CD4-positive, alpha-beta T cell treated with Interleukin-17A for 1 hour (primary cell): ENCODE measurements at regions not wholly inside any gene's neighbourhood (a gene's known extent, or its start where the extent isn't known, plus 50 kb on each side); places are given as distances from the start of the nearest gene placed in this dataset.

Experiments
- DNase-seq: peaks from one replicate; pipeline ENCODE4 v3.0.0-alpha.2; 2020

GRCh38 chr21:38712071-38712470, 93.7 kb upstream of the ETS2 start:
- no peak for DNase-seq

DNA sequence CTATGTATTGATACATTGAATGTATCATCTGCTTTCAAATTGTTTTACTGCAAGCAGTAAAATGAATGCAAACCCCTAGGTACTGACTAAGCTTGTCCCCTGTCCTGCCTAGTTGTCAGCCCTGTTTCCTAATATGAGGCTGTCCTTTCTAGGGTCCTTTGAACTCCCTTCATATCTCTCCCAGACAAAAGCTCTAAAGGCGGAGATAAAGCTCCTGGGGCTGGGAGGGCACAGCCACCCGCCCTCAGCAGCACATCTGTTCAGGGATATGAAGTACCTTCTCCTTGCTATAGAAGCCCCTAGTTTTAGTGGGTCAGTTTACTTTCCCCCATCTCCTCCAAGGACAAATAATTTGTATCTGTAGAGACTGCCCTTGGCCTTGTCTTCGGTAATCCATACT, 93.1 kb upstream of the ETS2 start:
- DNase-seq: no peak

DNA sequence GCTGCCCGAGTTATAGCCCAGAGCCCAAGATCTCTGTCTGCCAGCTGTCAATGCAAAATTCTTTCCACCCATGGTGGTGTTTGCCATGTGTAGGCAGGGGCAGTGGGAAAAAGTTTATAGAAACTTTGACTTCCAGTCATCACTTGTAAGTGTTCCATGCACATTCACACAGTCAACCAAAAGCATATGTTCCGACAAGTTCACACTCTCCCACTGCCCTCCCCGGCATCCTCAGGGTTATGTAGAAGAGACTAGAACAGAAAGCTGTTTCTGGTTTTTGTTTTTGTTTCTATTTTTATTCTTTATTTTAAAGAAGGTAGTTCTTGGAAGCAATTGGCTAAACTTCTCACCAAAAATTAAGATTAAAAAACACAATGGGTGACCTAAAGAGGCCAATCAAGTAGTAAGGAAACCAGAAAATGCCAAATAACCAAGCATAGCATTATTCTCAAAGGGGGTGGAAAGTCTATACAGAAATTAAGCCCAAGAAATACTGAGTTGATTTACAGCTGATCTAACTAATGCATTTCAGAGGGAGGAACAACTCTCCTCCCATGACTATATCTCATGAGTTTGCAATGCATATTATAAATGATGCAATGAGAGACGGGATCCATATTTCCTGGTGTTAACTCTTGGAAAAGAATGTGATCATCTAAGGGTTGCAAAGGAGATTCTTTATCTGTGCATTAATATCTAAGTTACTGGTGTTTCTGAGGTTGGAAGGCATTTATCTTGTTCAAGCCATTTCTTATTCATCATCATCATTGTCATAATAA, 91.5 kb upstream of the ETS2 start:
- DNase-seq: no peak

- DNase-seq: no peak
Measured at GRCh38 chr21:38714999-38715398, 90.7 kb upstream of the ETS2 start.

DNA sequence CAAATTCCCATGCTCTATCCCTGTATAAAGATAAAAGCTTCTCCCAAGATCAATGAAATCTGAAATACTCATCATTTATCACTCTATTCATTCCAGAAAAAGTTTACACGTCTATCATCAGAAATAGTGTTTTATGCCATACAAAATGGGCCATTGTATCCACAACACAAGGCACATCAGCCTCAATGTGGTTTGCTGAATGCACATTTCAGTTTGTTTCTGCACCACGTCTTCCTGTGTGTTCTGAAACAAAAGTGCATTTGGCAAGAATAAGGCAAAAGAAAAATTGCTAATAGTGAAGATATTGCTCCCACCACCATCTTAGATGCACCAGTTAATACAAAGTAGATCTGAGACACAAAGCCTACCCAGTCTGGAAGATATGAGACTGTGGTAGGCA, 89.6 kb upstream of the ETS2 start:
- DNase-seq: no peak

DNA sequence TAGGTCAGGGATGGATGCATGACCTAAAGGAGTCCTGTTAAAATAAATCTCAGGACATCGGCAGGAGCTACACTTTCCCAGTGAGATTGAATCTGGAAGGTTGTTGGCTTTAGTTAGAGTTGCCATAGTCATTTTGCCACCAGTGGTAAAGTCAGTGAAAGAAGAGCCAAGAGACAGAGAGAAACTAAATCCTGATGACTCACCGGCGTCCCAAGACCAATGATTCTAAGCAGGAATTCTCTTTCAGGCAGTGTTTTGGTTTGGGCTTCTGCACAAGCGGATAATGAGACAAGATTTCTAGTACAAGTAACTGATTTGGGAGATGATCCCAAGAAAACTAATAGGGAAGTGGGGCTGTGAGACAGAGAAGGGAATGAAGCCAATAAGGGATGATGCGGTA, 88.8 kb upstream of the ETS2 start:
- no peak for DNase-seq

GRCh38 chr21:38718481-38718880, 87.2 kb upstream of the ETS2 start:
- no peak for DNase-seq

DNA sequence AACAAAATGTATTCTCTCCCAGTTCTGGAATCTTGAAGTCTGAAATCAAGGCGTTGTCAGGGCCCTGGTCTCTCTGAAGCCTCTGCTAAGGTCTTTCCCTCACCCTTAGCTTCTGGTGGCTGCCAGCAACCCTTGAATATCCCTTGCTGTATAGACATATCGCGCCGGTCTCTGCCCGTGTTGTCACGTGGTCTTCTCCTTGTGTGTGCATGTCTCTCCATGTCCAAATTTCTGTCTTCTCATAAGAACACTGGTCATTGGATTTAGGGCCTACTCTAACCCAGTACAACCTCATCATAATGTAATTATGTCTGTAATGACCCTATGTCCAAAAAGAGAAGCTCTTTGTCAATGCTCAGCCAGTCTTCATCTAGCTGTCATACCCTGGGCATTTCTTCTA, 85.7 kb upstream of the ETS2 start:
- DNase-seq: no peak

GRCh38 chr21:38721055-38721454, 84.7 kb upstream of the ETS2 start:
- no peak for DNase-seq

DNA sequence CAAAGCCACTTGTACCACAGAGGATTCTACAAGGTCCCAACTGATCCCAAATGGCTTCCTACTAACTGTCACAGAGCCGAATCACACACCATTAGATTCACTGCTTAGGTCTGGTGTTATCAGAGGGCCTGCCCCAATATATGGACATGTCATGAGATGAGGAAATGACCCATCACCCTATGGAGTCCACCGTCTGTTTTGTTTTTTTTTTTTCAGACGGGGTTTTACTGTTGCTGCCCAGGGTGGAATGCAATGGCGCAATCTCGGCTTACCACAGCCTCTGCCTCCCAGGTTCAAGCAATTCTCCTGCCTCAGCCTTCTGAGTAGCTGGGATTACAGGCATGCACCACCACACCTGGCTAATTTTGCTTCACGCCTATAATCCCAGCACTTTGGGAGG, 83.8 kb upstream of the ETS2 start:
- DNase-seq: no peak

DNA sequence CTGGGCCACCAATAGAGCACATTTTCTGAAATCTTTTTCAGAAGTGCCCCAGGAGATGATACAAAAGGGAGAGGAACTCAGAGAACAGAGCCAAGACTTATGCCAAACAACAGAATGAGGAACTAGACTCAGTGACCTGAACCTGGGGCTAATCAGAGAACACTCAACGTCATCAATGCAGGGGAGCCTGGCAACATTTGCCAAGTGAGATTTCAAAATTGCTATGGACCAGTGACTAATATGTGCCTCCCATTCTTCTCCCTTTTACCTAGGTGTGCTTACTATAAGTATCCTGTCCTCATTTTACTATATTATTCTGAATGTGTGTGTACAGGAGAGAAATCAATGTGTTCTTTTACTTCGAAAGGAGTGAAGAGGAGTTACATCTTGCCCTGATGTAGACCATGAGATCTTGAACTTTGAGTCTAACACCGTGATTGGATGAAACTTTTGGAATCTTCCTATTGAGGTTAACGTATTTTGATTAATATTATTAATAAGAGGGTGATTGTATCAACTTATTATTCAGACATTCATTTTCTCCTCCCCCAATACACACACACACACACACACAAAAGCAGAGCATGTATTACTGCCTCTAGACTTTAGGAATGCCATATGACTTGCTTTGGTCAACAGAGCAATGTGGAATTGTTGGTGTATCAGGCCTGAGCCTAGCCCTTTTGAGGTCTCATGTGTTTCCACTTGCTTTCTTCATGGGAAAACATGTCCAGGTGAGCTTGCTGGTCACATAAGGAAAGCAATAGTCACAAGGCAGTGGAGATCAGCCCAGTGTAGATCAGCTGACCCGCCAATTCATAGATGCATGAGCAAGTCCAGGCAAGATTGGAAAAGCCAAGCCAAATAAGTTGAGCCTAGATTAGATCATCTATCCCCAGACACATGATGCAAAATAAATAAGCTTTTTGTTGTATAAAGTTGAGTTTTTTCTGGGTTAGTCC, 80.3 kb upstream of the ETS2 start:
- DNase-seq: no peak

DNA sequence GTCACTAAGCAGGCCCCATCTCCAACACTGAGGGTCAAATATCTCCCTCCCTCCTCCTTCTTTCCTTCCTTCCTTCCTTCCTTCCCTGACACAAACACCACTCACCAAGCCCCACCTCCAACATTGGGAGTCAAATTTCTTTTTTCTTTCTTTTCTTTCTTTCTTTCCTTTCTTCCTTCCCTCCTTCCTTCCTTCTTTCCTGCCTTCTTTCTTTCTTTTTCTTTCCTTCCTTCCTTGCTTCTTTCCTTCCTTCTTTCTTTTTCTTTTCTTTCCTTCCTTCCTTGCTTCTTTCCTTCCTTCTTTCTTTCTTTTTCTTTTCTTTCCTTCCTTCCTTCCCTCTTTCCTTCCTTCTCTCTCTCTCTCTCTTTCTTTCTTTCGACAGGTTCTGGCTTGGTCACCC, 79.2 kb upstream of the ETS2 start:
- DNase-seq: no peak

- no peak for DNase-seq
Measured at GRCh38 chr21:38729291-38729690, 76.4 kb upstream of the ETS2 start.

DNA sequence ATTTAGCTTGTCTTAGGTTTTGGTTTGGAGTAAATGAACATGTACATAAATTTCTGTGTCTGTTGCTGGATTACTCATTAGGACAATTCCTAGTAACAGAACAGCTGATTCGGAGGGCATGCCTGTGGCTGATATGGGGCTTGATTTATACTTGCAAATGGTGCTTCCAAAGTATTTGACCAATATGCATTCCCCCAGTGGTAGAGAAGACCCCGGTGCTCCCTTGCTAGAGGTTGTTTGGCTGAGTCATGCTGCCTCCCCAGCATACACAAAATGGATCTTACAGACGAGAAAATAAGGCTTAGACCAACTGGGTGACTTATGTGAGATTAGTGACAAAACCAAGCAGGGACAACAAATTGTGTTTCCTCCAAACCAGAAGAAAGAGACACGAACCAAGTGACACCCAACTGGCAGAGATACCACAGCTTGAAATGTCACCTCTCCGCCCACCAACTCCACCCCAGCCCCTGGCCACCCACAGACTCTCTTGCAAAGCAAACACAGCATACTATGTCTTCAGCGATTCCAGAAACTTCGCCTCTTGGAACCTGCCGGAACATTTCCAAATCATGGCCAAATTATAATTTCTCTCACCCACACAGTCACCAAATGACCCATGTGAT, 75.9 kb upstream of the ETS2 start:
- no peak for DNase-seq

DNA sequence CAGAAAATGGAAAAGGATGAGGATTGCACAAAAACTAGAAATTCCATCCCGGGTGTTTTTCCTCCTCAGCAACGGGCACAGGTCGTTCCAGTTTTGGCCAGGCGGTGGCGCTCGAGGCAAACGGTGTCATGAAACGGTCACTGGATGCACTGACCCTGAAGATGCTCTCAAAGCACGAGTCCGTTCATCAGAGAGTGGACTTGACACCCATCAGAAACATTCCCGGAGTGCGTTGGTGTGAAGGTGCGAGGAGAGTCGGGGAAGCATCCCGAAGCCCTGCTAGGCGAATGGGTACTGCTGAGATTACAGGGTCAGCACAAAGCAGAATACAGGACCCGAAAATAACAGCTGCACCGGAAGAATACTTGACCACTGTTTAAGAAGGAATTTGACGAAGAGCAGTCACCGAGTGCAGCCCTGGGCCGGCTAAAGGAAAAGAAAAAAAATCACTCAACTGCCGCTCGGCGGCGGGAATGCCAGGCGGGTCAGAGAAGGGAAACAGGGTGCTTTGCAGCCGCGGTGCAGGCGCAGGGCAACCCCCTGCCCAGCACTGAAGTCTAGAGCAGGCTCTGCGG, 71.7 kb upstream of the ETS2 start:
- peak; percentile 66 for DNase-seq

- DNase-seq: no peak
Measured at GRCh38 chr21:38734646-38735365, 70.9 kb upstream of the ETS2 start.

DNA sequence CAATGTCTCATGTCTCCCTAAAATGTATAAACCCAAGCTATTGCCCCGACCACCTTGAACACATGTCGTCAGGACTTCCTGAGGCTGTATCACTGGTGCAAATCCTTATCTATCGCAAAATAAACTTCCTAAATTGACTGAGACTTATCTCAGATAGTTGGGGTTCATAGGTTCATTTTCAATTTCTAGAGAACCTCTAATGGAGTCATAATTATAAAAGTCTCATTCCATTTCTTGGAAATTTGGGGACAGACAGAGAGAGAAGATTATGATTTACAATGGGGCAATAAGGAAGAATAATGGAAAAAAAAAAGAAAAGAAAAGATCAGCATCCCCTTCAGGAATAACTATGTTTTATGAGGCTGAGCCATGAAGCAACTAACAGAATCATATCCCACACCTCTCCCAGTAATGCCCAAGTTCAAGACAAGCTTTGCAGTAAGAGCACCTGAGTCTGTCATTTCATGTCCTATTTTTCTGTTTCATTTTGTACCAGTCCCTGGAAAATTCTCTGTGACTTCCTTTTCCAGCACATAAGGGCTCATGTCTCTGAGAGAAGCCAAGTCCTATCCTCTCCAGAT, 70.0 kb upstream of the ETS2 start:
- no peak for DNase-seq

DNA sequence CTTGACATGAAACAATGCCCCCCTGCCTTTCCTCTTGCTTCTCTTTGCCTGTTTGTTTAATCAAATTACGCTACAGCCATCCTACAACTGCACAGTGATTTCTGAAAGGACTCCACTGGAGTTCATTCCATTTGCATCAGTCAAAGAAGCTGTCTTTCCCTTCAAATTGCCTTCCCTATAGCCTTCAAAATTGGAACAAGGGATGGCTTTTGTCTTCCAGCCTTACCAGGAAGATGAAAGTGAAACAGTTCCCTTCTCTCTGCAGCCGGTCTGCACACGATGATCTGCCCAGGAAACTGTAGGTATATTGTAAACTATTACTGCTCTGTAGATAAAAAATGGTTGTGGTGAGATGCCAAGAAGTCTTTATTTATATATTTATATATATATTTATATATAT, 65.6 kb upstream of the ETS2 start:
- DNase-seq: no peak

DNA sequence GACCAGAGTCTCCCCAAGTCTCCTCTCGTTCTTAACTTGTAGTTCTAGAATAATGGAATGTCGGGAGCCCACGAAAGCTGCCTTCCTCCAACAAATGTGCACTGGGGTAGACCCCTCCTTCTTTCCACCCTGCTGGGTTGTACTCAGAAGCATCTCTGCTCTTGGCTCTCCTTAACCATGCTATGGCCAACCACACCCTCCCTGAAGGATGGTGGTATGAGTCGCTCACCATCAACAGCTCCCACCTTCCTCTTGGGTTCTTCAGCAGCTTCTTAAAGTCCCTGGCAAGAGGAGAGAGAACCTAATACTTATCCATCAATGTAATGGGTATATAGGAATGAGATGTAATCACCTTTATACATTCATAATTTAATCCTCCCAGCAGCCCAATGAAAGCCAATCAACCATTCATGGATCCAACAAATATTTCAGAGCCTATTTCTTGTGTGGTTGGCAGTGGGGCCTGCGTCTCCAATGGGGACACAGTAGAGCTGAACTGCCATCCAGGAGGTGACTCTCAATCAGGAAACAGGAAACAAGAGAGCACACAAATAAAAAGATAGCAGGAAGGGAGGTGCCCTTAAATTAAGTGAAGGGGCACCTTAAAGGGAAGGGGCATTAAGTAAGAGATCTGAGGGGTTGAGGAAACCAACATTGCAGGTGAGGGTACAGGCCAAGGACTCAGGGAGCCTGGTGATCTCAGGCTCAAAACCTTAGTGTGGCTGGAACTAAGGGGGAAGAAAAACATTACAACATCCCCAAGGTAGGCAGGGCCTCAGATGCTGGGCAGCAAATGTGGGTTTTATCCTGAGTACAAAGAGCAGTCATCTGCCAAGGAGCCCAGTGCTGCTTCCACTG, 64.4 kb upstream of the ETS2 start:
- no peak for DNase-seq

DNA sequence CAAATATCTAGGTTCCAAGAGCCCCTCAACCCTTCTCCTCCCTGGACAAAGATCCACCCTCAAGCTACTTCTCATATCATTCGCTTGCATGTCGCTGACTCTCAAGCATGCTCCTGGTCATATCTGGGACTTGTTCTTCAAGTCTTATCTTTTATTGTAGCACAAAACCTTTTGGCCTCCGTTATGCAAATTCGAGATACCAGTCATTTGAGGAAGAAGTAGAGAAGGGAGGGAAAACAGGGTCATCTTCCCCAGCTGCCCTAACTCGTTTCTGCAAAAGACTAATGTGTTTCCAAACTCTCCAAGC, 63.8 kb upstream of the ETS2 start:
- no peak for DNase-seq

DNA sequence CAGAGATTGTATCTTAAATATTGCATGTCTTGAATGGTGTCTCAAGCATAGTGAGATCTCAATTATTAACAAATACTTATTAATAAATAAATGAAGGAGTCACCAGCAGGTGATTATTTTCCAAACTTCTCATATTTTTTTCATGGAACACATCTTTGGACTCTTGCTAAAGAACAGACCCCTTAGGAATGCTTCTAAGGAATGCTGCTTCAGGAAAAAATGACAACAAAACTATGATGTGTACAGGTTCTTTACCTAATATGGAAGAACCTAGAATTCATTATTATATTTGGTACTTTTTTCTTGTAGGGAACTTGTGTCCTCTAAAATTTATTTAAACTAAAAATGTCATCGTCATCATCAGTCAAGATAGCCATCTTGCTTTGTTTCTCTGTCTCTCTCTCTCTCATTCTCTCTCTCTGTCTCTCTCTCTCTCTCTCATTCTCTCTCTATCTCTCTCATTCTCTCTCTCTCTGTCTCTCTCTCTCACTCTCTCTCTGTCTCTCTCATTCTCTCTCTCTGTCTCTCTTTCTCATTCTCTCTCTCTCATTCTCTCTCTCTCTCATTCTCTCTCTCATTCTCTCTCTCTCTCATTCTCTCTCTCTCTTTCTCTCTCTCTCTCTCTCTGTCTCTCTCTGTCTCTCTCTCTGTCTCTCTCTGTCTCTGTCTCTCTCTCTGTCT, 63.0 kb upstream of the ETS2 start:
- DNase-seq: no peak
